ENCODE measurements at regions not wholly inside any gene's neighbourhood (a gene's known extent, or its start where the extent isn't known, plus 50 kb on each side); places are given as distances from the start of the nearest gene placed in this dataset.

- TF ChIP-seq ATF3 (IDR thresholded peaks at IDR 0.05) (no peak), SP1 (IDR thresholded peaks at IDR 0.05) (no peak), YY1 (IDR thresholded peaks at IDR 0.05) (no peak), HNF4A (conservative IDR thresholded peaks at IDR 0.05) (no peak), JUND (IDR thresholded peaks at IDR 0.05) (no peak), MAX (IDR thresholded peaks at IDR 0.05) (no peak), ZBTB33 (IDR thresholded peaks at IDR 0.05) (no peak), NR2F2 (IDR thresholded peaks at IDR 0.05) (no peak), CTCF (IDR thresholded peaks at IDR 0.05; ENCODE audit: low read depth, low read length, missing input control) (no peak), FOXA1 (IDR thresholded peaks at IDR 0.05) (no peak), RAD21 (IDR thresholded peaks at IDR 0.05) (no peak), EGR1 (IDR thresholded peaks at IDR 0.05; ENCODE audit: low read depth in 2 of 2) (no peak), GABPA (IDR thresholded peaks at IDR 0.05 in 1 of 2, conservative IDR thresholded peaks at IDR 0.05 in 1 of 2) (no peak), FOXA2 (IDR thresholded peaks at IDR 0.05) (no peak), REST (IDR thresholded peaks at IDR 0.05) (no peak), TAF1 (conservative IDR thresholded peaks at IDR 0.05) (no peak), HNF4G (IDR thresholded peaks at IDR 0.05) (no peak), RXRA (IDR thresholded peaks at IDR 0.05) (no peak)
- no peak overlapping the region for H3K27ac ChIP-seq (ENCODE audit: low read depth in 1 of 2, low read length in 2 of 2)
- no peaks in the 10 kb centered on the region for H3K9me3 ChIP-seq (ENCODE audit: control insufficient read depth in 4 of 4, low read length in 3 of 4)
Measured at GRCh38 chr2:209073151-209073550, 350.7 kb upstream of the MAP2 start.

More at GRCh38 chr2:209073151-209073550, 350.7 kb upstream of the MAP2 start:
- H3K36me3 ChIP-seq (ENCODE audit: control insufficient read depth in 4 of 4, insufficient read depth in 3 of 4, low read depth in 1 of 4, low read length in 3 of 4) = no peaks in the 10 kb centered on the region
- no peaks in the 10 kb centered on the region for H3K27me3 ChIP-seq (ENCODE audit: control insufficient read depth in 4 of 4, insufficient read depth in 4 of 4, low read length in 3 of 4)
- H3K4me1 ChIP-seq (ENCODE audit: control insufficient read depth in 4 of 4, insufficient read depth in 4 of 4, low read length in 3 of 4) = no peaks in the 10 kb centered on the region
- H3K9ac ChIP-seq (ENCODE audit: low read depth in 1 of 2, low read length in 2 of 2) = no peak overlapping the region
- H3K4me3 ChIP-seq (ENCODE audit: low read depth in 1 of 3, low read length in 3 of 3) = no peak overlapping the region
- DNase-seq (ENCODE audit: low spot score) = no peak
